Fibroblast of skin of left quadriceps (primary cell): ENCODE measurements at regions not wholly inside any gene's neighbourhood (a gene's known extent, or its start where the extent isn't known, plus 50 kb on each side); places are given as distances from the start of the nearest gene placed in this dataset.
"Not testable (repeated sequence)": the region's sequence is repeated elsewhere in the genome, so short reads cannot be mapped to it uniquely, and the experiment has no call there.

Source experiments
- DNase-seq, 2 experiments: peaks; one replicate each; pipeline ENCODE4 v3.0.0-alpha.2; 2013; ENCODE audit warnings: low read depth in 2 of 2

DNA sequence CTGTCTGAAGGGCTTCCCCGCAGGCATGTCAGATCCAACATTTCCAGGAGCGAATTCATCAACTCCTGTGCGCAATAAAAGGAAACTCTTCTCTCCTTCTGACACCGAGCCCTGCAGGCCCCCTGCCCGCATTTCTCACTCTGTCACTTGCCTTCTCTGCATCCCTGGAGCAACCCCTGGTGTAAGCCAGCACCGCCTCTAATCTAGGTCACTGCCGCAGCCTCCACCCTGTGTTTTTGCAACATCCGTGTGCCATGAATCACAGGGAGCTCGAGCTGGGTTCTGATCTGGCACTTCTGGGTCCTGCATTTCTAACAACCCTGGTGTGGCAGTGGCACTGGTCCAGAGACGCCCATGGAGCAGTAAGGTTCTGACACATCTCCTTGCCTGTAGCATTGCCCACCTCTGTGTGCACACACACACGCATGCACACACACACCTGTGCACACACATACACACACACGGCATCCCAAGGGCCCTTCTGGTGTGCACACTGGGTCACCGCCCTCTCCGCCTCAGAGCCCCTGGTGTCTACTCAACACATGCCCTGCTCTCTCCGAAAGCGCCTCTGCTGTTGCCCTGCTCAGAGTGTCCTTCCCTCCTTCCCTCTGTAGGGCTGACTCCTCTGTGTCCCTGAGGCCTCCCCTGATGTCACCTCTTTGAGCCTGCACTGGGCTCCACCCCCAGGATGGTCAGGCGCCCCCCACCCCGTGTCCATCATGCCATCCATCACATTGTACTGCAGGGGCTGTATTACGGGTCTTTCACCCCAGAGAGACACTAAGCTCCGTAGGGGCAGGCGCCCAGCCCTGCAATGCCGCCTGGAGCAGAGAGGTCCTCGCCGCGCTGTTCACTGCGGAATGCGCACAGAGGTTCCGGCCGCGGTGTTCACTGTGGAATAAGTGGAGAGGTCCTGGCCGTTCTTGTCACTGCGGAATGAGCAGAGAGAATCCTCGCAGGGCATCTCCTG is 111.4 kb upstream of the SFSWAP start:
- DNase-seq, result no peak

DNA sequence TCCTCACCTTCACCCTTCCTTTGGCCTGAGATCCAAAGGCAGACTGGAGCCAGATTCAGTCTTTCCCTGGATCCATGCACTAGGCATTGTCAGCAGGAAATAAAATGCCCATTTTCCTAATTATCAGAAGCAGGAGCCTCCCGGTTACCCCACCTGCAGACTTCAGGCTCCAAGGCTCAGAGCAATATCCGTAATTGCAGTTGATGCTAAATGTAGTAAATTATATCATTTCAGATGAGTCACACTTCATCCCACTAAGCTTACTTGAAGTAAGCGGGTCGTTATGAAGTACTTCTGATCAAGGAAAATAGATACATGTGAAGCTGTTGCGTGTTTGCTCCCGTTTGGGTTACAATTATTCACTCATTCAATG is 110.7 kb upstream of the SFSWAP start:
- DNase-seq, result no peak

DNA sequence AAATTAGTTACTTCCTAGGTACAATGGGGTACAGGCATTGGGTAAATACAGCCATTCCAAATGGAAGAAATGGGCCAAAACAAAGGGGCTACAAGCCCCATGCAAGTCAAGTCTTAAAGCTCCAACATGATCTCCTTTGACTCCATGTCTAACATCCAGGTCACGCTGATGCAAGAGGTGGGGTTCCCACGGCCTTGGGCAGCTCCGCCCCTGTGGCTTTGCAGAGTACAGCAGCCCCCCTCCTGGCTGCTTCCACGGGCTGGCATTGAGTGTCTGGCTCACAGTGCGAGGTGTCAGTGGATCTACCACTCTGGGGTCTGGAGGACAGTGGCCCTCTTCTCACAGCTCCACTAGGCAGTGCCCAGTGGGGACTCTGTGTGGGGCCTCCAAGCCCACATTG is 109.4 kb upstream of the SFSWAP start:
- DNase-seq, result not testable (repeated sequence)

DNA sequence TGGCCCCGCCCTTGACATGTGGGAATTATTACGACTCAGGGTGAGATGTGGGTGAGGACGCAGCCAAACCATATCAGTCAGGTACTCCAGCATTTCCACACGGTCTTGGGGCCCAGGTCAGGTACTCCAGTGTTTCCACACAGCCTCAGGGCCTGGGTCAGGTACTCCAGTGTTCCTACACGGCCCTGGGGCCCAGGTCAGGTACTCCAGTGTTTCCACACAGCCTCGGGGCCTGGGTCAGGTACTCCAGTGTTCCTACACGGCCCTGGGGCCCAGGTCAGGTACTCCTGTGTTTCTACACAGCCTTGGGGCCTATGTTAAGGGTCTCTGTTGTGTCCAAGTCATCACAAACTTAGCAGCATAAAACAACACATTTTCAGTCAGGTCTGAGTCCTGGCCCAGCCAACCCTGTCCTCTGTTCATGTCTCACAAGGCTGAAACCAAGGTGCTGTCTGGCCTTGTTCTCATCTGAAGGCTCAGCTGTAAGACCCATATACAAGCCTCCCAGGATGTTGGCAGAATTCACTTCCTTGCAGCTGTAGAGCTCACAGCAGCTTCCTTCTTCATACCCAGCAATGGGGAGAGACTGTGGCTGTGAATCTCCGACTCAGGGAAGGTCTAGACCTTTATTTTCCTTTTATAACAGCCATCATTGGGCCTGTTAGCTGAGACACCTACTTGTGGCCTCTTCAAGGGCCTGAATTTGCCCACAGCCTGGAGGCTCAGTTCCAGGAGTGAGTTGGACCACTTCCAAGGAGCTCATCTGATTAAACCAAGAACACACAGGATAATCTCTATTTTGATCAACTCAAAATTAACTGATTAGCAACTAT is 107.6 kb upstream of the SFSWAP start:
- DNase-seq, result no peak

DNA sequence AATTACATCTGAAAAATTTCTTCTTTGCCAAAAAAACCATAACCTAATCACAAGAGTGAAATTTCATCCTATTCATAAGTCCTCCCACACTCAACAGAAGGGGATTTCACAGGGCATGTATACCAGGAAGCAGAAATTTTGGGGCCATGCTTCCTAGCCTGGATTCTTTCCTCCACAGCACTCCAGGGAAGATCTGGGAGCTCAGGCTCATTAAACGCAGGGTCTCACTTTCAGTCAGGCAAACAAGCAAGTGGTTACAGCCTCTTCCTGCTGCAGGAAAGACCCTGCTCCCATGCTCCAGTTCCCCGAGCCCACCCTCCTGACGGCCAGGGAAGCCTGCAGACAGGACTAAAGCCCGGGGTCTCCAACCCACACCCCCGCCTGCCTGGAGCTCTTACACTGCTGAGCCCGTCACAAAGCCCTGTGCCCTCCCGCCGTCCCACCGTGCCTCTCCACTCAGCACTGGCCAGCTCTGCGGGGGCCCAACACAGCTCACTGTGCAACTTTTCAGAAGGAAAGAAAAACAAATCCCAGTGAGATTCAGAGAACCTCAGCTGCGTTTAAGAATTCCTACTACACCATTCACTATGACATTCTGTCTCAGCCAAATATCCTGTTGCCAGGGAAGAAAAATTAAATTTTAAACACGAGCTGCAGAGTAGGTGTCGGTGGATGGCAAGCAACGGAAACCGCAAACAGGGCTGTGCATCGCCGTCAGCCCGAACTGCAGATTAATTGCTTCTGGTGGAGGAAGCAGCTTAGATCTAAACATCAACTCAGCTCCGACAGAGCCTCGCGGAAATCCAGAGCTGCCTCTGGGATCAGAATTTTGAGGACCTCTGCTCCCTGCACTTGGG is 106.7 kb upstream of the SFSWAP start:
- no peak for DNase-seq

DNA sequence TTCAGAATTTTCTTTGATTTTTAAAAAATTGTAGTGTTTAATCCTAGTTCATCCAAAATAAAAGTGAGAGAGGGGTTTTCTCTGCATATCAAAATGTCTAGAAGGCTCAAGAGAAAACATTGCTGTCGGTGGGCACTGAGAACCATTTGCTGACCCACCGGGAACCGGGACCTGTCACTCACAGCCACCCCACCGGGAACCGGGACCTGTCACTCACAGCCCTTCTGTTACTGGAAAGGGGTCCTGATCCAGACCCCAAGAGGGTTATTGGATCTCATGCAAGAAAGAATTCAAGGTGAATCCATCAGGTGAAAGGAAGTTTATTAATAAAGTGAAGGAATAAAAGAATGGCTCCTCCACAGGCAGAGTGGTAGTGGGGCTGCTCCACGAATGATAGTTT is 106.0 kb upstream of the SFSWAP start:
- DNase-seq, result no peak

DNA sequence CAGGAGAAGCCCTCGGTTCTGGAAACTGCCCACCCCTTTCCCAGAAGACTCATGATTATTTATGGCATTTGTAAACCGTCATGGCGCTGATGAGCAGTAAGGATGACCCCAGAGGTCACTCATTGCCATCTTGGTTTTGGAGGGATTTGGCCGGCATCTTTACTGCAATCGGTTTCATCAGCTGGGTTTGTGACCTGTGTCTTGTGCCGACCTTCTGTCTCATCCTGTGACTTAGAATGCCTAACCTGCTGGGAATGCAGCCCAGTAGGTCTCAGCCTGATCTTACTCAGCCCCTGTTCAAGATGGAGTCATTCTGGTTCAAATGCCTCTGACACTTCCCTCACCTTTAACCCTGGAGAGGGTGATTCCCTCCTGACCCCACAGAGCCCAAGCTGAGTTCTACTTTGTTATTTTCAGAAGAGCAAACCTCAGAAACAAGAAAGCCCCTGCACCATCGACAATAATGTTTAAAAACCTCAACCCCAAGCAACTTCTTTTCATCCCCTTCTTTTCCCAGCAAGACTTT is 105.5 kb upstream of the SFSWAP start:
- no peak for DNase-seq

DNA sequence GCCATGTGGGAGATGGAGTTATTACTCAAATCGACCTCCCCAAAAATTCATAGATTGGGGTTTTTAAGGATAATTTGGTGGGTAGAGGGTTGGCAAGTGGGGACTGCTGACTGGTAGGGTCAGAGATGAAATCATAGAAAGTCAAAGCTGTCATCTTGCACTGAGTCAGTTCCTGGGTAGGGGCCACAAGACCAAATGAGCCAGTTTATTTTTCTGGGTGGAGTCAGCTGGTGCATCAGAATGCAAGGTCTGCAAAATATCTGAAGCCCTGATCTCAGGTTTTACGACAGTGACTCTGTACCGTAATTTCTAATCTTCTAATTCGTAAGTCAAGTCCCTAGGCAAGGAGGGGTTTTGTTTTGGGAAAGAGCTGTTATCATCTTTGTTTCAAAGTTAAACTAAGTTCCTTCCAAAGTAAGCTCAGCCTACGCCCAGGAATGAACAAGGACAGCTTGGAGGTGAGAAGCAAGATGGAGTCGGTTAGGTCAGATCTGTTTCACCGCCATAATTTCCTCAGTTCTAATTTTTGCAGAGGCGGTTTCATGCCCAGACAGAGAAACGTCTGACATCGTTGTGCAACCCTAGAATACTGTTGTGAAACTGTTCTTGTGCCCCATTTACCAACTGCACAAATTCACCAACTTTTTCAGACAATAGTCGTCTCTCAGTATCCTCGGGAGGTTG is 104.5 kb upstream of the SFSWAP start:
- no peak for DNase-seq

DNA sequence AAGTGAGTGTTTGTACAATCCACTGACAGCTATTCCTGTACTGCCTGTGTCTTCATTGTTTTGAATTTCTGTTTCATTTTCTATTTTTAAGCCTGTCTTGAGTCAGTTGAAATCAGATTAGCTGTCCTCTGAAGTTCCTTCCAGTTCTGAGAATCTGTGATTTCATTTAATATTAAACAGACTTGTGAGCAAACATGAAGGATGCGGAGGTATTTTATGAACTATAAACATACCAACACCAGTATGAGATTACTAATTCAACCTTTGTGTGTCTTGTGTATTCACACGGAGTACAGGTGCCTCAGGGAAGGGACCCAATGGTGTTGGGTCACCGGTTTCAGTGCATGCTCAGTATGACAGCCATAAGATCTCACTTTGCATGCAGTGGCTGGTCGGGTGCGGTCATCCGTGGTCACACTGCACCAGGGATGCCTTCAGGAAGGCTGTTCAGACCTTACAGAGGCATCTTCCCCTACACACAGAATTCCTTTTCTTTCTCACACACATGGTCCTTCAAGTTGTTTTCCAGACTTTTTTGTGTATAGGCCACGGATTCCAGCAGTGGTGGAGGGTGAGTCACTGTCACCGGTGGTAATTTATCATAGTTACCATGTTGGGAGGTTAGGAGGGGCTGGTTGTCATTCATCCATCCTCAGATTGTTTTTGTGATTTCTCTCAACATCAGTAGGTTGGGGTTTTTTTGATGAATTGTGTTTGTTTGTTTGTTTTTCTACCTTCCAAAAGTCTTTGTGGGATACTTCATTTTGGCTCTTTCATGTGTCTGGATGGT is 103.0 kb upstream of the SFSWAP start:
- DNase-seq, result no peak

DNA sequence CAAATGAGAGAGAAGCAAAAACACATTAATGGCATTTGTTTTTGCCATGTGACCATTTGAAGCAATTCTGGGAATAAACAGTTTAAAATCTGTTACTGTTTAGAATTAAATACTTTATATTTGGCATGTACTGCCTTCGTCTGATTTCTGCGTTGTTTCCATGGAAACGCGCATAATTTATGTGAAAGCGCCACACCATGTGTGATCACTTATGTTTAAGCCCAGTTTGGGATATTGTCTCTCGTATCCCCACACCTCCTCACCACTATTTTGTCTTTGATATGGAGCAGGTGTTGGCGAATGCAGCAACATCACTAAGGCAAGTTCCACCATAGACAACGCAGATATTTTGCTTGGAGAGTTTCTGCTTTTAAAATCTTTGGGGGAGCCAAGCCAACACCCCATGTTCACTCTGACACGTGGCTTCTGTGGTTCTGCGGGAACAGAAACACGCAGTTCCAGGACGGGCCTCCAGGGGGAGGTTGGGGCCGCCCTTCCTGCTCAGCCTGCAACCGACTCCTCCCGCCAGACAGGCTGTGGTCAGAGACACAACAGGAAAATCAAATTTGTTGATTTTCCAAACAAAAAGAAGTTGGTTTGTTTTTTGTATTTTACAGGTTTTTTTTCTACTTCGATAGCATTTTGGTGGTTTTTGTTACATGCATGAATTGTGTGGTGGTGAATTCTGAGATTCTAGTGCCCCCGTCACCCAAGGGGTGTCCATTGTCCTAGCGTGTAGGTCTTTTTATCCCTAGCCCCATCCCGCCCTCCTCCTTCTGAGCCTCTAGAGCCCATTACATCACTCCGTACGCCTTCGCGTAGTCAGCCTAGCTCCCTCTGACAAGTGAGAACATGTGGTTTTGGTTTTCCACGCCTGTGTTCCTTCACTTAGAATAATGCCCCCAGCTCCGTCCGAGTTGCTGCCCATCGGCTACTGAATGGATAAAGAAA is 101.9 kb upstream of the SFSWAP start:
- peak in 1 of 2 experiments; percentile 22 for DNase-seq

DNA sequence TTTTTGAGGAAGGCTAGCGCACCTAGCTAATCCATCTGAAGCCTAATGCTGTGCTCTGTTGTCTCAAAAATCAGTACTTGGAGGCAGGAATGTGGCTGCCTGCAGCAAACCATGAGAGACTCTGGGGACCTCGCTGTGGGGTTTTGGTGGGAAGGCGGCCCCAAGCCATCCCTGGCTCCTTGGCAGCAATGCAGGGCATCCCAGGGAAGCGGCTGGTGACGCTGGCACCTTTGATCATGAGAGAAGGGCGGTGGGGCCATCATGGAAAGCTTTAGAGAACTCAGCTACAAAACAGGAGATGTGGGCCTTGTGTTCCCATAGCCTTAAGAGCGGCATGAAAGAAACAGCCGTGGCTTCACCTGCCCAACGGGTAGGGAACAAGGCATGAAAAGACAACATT is 101.1 kb upstream of the SFSWAP start:
- no peak for DNase-seq

DNA sequence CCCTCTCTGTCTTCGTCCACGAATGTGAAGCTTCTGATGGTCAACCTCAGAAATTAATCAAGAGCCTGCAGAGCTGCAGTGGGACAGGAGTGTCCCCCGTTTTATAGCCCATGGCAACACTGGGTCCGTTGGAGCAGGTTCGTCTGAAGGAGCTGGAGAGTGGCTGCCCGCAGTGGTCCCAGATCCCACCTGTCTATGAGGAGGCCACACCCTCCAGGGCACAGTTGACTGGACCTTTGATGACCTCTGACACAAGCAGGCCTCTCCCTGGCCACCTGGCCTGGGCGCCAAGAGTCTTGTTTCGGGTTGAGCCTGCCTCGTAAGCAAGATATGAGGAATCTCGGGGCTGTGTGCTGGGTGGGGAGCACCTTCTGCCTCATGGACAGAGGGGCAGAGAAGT is 100.7 kb upstream of the SFSWAP start:
- no peak for DNase-seq

DNA sequence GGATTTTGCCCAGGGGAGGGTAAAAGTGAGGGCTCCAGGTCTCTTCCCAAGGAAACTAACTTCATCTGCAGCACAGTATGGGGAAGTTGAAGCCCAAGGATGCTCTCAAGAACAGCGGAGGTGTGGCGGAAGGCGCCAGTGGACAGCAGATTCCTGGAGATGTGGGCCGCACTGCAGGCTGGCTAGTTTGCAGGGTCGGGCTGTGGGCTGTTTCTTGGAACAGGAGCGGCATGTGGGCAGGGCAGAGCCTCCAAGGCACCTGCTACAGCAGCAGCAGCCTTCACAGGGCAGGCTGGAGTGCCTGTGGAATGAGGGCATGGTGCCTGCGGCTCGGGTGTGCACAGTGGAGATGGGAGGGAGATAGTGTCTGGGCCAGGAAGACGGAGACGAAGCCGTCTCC is 100.0 kb upstream of the SFSWAP start:
- no peak for DNase-seq

DNA sequence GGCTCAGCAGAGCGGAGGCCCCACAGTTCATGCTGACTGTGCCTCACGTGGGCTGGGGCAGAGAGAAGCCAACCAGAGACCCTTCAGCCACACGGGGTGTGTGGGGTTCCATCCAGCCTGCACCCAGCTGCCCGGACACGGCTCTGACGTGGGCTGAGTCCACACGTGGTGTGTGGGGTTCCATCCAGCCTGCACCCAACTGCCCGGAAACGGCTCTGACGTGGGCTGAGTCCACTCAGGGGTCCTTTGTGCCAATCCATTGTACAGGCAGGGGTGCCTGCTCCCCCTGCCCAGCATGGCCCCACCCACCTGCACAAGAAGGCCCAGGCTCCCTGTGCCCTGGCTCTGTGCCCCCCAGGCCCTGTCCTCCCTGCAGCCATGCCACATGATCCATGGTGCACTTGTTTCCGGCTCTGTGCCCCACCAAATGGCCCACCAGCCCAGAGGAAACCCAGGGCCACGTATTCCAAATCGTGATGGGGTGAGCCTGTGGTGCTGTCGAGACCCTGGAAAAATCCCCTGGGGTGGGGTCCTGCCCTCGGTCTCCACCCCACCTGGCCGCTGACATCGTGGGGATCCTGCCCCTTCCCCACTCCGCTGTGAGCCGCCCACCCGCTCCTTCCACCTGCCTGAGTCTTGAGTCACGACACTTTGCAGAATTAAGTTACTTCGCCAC is 99.3 kb upstream of the SFSWAP start:
- no peak for DNase-seq

DNA sequence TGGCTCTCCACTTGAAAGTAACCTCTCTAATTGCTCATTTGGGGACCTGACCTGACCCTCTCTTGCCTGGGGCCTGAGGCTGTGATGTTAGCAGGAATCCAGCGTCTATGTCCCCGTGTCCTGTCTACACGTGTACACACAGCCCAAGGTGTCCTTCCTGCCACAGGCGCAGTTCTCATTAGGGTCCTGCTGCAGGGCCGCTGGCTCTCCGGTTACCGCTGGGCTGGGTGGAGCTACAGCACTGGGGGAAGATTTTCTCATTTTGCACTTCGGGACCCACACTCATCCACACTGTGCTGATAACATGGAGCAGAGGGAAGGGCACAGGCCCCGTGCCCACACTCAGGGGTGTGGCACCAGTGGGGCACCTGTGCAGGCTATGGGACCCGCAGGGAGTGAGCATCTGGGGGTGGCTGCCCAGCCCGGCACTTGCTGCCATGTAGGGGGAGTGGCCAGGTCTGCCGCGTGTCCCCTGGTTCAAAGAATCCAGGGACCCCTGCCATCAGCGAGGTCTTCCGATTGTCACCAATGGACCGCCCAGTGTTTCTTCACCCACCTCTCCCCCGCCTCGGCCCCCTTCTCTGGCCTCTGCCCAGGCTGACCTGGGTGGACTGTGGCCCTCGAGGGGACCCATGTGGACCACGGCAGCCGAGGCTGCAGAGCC is 98.7 kb upstream of the SFSWAP start:
- no peak for DNase-seq

DNA sequence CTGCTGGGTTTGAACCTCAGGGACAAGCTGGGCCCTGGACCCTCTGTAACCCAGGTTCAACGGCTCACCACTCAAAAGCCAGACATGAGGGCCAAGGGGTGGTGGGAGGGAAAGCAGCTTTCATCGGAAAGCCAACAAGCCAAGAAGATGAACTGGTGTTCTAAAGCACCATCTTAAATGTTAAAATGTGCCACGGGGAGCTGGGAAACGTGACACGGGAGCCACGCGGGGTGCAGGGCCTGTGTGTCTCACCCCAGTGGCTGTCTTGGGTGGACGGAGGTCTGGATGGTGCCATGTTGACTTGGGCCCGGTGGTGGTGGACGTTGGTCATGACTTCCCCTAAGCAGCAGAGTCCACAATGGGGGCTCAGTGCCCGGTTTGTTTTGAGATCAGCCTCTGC is 97.7 kb upstream of the SFSWAP start:
- no peak for DNase-seq

DNA sequence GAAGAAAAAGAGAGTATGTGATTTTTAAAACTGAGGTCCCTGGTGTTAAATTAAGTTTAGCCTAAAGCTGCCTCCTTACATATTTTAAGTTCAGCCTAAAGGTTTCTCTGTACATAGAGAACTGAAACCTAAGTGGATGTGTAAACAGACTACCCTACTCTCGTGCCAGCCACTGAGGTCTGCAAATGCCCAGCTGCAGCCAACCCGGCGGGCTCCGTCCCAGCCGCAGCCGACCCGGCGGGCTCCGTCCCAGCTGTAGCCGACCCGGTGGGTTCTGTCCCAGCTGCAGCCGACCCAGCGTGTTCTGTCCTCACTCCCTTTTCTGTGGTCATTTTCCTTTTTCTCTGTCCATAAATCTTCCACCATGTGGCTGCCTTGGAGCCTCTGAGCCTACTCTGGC is 97.2 kb upstream of the SFSWAP start:
- DNase-seq, result no peak
